ENCODE measurements at regions not wholly inside any gene's neighbourhood (a gene's known extent, or its start where the extent isn't known, plus 50 kb on each side); places are given as distances from the start of the nearest gene placed in this dataset.
"Not testable (repeated sequence)": the region's sequence is repeated elsewhere in the genome, so short reads cannot be mapped to it uniquely, and the experiment has no call there.

DNA sequence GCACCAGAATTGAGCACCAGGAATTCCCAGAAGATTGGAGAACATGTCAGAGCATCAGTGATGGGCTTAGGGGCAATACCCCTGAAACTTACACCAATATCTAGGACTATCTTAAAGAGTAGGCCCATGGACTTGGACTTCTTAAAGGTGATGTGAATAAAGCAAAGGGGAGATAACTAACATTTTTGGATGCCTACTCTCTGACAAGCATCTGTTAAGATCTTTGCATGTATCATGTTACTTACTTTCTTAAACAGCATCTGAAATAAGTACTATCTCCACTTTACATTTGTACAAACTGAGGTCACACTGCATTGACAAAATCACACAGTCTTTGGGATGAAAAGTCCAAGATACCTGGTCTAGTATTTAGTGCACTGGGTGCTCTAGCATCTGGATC is 258.6 kb upstream of the ARSJ start:
- DNase-seq (ENCODE audit: low read depth in 2 of 3, low spot score in 1 of 3), result no peak

DNA sequence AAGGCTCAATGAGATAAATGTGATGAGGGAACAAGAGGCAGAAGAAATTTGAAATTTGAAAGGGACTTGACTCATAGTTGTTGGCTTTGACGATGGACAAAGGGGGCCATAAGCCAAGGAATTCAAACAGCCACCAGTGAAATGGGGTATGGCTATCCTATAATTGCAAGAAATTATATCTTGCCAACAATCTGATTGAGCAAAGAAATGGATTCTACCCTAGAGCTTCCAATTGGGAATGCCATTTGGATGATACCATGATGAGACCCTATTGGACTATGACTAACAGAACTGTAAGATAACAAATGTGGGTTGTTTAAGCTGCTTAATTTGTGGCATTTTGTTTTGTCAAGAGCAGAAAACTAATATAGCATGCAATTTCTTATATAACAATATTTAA is 270.1 kb upstream of the ARSJ start:
- DNase-seq (ENCODE audit: low read depth in 2 of 3, low spot score in 1 of 3), result no peak

DNA sequence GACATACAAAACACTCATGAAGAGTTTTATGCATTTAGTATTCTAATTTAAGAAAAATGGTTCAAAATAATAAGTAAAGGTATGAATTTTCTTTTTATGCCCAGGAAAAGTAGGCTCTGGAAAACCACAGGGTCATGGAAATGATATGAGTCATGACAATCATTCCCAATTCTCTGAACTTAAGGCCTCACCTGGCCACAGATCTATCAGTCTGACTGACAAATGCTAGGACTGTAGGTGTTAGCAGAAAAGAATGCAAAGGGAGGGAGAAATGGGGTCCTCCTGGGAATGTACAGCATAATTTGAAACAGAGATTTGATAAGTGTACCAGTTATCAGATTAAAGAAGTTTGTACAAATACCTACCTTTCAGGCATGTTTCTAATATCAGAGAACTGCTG is 270.5 kb upstream of the ARSJ start:
- DNase-seq (ENCODE audit: low read depth in 2 of 3, low spot score in 1 of 3), result no peak

- no peak for DNase-seq (ENCODE audit: low read depth in 2 of 3, low spot score in 1 of 3)
Observed at GRCh38 chr4:114250439-114250891, 271.0 kb upstream of the ARSJ start.

DNA sequence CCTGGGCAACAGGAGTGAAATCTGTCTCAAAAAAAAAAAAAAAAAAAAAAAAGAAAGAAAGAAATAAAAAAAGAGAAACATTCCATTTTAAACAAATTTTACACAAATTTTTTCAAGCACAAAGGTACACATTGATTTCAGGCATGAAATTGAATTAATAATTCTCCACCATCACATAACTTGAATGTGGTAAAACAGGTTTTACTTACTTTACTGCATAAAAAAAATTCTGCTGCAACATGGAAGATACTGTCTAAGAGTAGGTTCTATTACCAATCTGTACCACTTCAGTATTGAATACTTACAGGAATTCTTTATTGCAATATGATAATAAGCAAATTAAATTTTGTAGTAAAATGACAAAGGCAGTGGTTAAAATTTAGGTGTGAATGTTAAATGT is 271.6 kb upstream of the ARSJ start:
- DNase-seq (ENCODE audit: low read depth in 2 of 3, low spot score in 1 of 3), result no peak

DNA sequence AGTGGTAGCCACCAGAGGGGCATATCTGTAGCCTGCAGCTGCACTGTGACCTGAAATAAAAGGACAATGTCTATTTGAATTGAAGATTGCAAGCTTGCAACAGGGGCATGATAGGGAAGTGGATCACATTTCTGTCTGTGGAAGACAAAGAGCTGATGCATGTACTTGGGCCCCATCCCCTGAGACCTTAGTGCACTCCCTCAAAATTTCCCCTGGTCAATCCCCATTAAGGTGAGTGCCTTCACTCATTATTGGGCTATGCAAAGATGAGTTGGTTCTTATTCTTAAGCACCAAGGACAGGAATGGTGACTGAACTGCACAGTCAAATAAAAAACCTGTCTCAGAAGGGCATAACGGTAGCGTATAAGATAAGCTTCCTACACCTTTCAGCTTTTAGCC is 273.1 kb upstream of the ARSJ start:
- DNase-seq (ENCODE audit: low read depth in 2 of 3, low spot score in 1 of 3), result no peak

- no peak for DNase-seq (ENCODE audit: low read depth in 2 of 3, low spot score in 1 of 3)
Observed at GRCh38 chr4:114257501-114257900, 278.1 kb upstream of the ARSJ start.

- DNase-seq (ENCODE audit: low read depth in 2 of 3, low spot score in 1 of 3), result not testable (repeated sequence)
Observed at GRCh38 chr4:114262421-114262820, 283.0 kb upstream of the ARSJ start.

DNA sequence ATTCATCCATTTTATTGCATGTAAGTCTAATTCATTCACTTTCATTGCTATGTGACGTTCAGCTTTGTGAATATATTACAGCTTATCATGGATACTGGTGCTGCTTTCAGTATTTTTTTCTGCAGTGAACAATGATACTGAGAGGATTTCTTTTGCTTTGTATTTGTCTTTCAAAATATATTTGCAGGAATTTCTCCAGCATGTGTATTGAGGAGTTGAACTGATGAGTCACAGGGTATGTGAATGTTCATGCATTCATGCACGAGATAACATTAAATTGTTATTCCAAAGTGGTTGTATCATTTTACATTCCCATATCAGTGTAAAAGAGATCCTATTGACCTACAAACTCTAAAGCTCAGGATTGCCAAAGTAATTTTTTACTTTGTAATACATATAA is 283.8 kb upstream of the ARSJ start:
- DNase-seq (ENCODE audit: low read depth in 2 of 3, low spot score in 1 of 3), result no peak

GRCh38 chr4:114264452-114264851 is 285.0 kb upstream of the ARSJ start:
- no peak for DNase-seq (ENCODE audit: low read depth in 2 of 3, low spot score in 1 of 3)

DNA sequence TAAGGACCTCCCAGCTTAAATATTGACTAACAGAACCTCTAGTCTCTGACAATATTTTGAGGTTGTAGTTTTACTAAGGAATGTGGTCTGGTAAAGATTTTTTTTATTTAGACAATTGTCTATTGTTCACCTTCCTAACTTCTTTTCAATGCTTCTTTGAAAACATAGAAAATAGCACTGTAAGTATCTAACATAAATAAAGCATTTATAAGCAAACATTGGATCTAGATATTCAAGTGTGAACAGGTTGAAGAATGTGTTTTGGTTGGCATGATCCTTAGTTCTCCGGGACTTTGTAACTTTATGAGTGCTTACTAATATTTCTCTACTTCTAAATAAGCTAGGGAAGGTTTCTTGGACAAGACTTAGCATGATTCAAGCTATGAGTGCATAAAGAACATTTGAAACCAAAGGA is 285.4 kb upstream of the ARSJ start:
- no peak for DNase-seq (ENCODE audit: low read depth in 2 of 3, low spot score in 1 of 3)

GRCh38 chr4:114265342-114265741 is 285.9 kb upstream of the ARSJ start:
- DNase-seq (ENCODE audit: low read depth in 2 of 3, low spot score in 1 of 3), result no peak

- no peak for DNase-seq (ENCODE audit: low read depth in 2 of 3, low spot score in 1 of 3)
Observed at GRCh38 chr4:114267976-114268375, 288.5 kb upstream of the ARSJ start.

DNA sequence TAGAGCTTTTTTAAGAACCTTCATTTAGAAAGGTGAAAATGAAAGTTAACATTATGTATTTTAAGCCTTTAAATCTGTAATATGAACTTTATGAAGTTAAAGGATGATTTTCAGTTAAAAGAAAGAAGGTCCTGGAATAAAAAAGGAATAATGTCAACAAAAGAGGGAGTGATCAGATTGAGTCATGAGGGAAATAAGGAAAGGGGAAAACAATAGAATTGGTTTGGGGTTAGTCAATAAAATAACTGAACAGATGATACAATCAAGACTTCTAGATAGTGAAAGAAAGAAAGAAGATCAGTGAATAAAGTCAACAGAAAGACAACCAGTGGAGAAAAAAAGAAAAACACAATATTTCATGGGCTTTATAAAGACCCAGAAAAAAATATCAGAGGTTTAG is 291.6 kb upstream of the ARSJ start:
- no peak for DNase-seq (ENCODE audit: low read depth in 2 of 3, low spot score in 1 of 3)

DNA sequence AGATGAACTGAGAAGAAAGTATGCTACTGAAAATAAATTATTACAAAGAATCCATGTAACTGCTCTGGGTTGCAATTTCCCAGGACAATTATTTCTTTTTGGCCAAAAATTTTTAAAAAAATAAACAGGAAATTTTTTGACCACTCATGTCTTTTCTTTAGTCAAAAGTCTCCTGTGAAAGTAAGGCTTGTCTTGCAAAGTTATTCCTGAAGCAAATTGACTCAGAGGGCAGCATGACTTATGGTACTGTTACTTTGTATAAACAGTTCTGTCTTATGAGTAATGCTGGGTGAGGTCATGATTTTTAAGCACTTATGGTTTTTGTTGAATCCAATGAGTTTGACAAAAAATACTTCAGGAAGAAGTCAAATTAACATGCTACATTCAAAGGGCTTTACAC is 292.8 kb upstream of the ARSJ start:
- DNase-seq (ENCODE audit: low read depth in 2 of 3, low spot score in 1 of 3), result no peak

GRCh38 chr4:114273238-114273637 is 293.8 kb upstream of the ARSJ start:
- DNase-seq (ENCODE audit: low read depth in 2 of 3, low spot score in 1 of 3), result no peak

DNA sequence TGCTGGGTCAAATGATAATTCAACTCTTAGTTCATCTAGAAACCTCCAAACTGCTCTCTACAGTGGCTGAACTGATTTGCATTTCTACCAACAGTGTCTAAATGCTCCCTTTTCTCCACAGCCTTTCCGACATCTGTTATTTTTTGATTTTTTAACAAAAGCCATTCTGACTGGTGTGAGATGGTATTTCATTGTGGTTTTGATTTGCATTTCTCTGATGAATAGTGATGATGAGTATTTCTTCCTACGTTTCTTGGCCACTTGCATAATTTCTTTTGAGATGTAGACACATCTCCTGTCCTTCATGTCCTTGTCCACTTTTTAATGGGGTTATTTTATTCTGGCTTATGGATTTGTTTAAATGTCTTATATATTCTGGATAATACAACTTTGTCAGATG is 298.2 kb upstream of the ARSJ start:
- no peak for DNase-seq (ENCODE audit: low read depth in 2 of 3, low spot score in 1 of 3)

GRCh38 chr4:114279066-114279465 is 299.6 kb upstream of the ARSJ start:
- no peak for DNase-seq (ENCODE audit: low read depth in 2 of 3, low spot score in 1 of 3)

DNA sequence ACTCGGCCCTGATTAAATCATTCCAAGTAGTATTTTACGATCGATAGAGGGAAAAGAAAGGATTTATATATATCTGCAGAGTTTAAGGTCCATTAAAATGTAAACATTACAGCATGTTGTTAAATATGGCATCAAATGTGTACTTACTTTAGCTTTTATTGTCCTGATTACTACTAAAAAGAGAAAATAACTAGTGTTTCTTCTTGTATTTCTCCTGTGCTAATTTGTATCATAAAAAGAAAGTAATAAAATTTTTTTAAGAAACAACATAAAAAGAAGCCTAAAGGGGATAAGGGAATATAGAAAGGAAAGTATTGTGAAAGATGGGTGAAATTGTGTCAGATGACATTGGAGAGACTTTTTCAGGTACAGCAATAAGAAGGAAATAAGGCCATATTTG is 300.3 kb upstream of the ARSJ start:
- no peak for DNase-seq (ENCODE audit: low read depth in 2 of 3, low spot score in 1 of 3)

- no peak for DNase-seq (ENCODE audit: low read depth in 2 of 3, low spot score in 1 of 3)
Observed at GRCh38 chr4:114280645-114281044, 301.2 kb upstream of the ARSJ start.

DNA sequence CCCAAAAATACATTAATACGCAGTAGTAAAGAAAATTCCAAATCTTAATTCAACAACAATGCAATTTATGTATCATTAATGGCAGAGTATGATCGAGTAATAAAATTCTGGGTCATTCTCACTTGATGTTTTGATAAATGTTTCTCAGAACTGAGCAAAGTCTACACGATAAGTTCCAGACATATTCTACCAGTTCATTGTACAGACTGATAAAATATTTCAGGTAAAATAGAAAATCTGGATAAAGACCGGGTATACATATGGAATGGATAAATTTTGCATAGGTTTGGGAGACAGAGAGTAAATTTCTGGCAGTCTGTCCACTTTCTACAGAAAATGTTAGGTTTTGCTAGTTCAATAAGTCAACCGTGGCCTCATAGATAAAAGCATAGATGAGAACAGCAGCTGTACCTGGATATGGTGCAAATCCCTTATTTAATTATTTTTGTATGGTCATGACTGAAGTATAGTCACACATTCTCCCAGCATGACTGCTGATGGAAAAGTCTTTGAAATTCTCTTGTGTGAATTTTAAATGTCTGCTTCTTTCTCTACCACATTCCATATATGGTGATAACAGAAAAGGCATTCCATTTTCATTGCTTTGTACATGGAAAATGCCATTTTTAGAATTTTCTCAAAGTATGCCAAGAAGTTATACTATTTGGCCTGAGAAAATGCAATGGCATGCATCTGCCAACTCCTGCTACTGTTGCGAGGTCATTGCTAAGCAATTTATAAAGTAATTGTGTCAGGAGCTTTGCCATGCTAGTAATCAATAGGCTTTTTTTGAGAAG is 301.9 kb upstream of the ARSJ start:
- DNase-seq (ENCODE audit: low read depth in 2 of 3, low spot score in 1 of 3), result no peak

- no peak for DNase-seq (ENCODE audit: low read depth in 2 of 3, low spot score in 1 of 3)
Observed at GRCh38 chr4:114282937-114283336, 303.5 kb upstream of the ARSJ start.

DNA sequence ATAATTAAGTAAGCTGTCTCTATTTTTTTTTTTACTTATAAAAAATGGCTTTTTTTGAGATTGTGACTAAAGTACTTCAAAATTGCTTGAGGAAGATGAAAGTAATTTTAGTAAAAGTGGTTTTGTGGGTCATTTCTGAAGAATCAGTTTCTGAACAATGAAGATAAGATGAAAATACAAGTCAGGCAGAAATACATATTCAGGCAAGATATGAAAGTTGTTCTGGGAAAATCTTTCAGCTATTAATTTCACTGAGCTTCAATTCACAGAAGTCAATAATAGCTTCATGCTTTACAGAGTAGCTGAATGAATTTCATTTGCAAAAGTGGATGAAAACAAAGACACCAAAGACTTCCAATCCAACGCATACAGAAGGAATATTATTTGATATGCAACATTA is 305.2 kb upstream of the ARSJ start:
- DNase-seq (ENCODE audit: low read depth in 2 of 3, low spot score in 1 of 3), result no peak
